ENCODE measurements at regions not wholly inside any gene's neighbourhood (a gene's known extent, or its start where the extent isn't known, plus 50 kb on each side); places are given as distances from the start of the nearest gene placed in this dataset.
"Not testable (repeated sequence)": the region's sequence is repeated elsewhere in the genome, so short reads cannot be mapped to it uniquely, and the experiment has no call there.

DNA sequence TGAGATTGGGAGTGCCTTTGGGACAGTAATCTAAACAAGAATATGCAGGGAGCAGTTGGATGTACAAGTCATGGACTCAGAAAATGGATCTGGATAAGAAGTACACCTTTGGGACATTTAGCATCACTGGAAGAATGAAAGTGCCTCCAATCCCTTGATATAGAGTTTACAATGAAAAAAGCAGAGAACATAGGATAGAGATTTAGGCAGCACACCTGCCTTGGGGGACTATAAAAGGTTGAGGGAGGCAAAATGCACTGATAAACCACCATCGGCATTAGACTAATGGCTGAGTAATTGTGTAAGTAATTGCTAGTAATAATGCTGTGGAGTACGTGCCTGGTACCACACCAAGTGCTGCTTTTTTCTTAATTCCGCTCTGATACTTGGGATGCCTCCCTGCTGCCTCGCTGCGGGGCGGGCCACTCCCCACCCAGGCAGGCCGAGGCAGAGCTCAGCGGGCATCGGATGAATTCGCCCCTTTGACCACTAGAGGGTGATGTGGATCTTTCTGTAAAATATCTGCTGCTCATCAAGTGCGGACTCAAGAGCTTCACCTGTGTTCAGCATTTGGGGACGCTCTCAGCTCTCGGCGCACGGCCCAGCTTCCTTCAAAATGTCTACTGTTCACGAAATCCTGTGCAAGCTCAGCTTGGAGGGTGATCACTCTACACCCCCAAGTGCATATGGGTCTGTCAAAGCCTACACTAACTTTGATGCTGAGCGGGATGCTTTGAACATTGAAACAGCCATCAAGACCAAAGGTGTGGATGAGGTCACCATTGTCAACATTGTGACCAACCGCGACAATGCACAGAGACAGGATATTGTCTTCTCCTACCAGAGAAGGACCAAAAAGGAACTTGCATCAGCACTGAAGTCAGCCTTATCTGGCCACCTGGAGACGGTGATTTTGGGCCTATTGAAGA is 99.9 kb downstream of the ANKRD18B start:
- Histone ChIP-seq H3K23me2 (ENCODE audit: insufficient read length, low read depth, low read length, poor library complexity, severe bottlenecking) (no peaks in the 10 kb centered on the region), H2BK20ac (ENCODE audit: low read depth, low read length, poor library complexity, severe bottlenecking) (no peak overlapping the region), H4K20me1 (ENCODE audit: control insufficient read depth, insufficient read depth, insufficient read length) (no peaks in the 10 kb centered on the region), H3K4me2 (ENCODE audit: insufficient read depth, insufficient read length, low read length) (no peak overlapping the region), H3K56ac (ENCODE audit: insufficient read length, low read depth, low read length) (no peak overlapping the region), H2AFZ (ENCODE audit: low read length) (no peak overlapping the region), H2BK120ac (ENCODE audit: low read depth, low read length, poor library complexity, severe bottlenecking) (no peak overlapping the region), H3K9ac (ENCODE audit: extremely low read depth, insufficient read length, low read length) (no peak overlapping the region), H3K9me3 (ENCODE audit: control insufficient read depth, low read depth, low read length) (no peaks in the 10 kb centered on the region), H3K27ac (ENCODE audit: insufficient read length, low read depth, low read length) (no peak overlapping the region), H4K8ac (replicated peaks; ENCODE audit: insufficient read length, low read depth, low read length) (no peak overlapping the region), H4K5ac (ENCODE audit: insufficient read length, low read depth, low read length) (no peak overlapping the region), H3K14ac (ENCODE audit: insufficient read depth, low read length) (no peak overlapping the region), H3K27me3 (ENCODE audit: insufficient read depth, low read length) (no peaks in the 10 kb centered on the region), H2BK12ac (ENCODE audit: insufficient read length, low read depth, low read length) (no peak overlapping the region), H4K91ac (ENCODE audit: insufficient read length, low read depth, low read length) (no peak overlapping the region), H3K23ac (ENCODE audit: insufficient read length, low read depth, low read length) (no peak overlapping the region), H3K79me2 (ENCODE audit: insufficient read depth, low read length) (no peaks in the 10 kb centered on the region), H3K18ac (ENCODE audit: insufficient read length, low read depth, low read length) (no peak overlapping the region), H2AK5ac (ENCODE audit: insufficient read length, low read length) (no peak overlapping the region), H3K4ac (ENCODE audit: low read depth, low read length) (no peak overlapping the region), H3T11ph (ENCODE audit: low read length) (no peak overlapping the region), H3K79me1 (ENCODE audit: insufficient read depth, low read depth, low read length, poor library complexity, severe bottlenecking) (no peaks in the 10 kb centered on the region), H3K4me1 (ENCODE audit: insufficient read depth, low read length) (no peaks in the 10 kb centered on the region), H2BK15ac (ENCODE audit: low read depth, low read length) (no peak overlapping the region), H2BK5ac (ENCODE audit: insufficient read length, low read length) (no peak overlapping the region)
- Mint-ChIP-seq H3K4me3 (no peak overlapping the region), H3K4me1 (peaks cover 0 to 2% of the 10 kb centered on the region in 2 experiments; a peak in 2 of 4 replicates), H3K27me3 (ENCODE audit: low read depth) (peaks cover 30% of the 10 kb centered on the region), H3K27ac (no peak overlapping the region), H3K9me3 (peaks cover 7 to 8% of the 10 kb centered on the region in 2 experiments; a peak in 4 of 5 replicates), H3K36me3 (ENCODE audit: insufficient read depth in 1 of 3, low read depth in 3 of 3) (no peaks in the 10 kb centered on the region)
- DNase-seq = peak; percentile 86
- TF ChIP-seq, protein P1, sequence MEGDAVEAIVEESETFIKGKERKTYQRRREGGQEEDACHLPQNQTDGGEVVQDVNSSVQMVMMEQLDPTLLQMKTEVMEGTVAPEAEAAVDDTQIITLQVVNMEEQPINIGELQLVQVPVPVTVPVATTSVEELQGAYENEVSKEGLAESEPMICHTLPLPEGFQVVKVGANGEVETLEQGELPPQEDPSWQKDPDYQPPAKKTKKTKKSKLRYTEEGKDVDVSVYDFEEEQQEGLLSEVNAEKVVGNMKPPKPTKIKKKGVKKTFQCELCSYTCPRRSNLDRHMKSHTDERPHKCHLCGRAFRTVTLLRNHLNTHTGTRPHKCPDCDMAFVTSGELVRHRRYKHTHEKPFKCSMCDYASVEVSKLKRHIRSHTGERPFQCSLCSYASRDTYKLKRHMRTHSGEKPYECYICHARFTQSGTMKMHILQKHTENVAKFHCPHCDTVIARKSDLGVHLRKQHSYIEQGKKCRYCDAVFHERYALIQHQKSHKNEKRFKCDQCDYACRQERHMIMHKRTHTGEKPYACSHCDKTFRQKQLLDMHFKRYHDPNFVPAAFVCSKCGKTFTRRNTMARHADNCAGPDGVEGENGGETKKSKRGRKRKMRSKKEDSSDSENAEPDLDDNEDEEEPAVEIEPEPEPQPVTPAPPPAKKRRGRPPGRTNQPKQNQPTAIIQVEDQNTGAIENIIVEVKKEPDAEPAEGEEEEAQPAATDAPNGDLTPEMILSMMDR (conservative IDR thresholded peaks at IDR 0.05) = peak; percentile 95
- no CpG with 5 or more reads among the region's 20 CpGs for WGBS (ENCODE audit: extremely low coverage, insufficient read length, low lambda C conversion rate)

DNA sequence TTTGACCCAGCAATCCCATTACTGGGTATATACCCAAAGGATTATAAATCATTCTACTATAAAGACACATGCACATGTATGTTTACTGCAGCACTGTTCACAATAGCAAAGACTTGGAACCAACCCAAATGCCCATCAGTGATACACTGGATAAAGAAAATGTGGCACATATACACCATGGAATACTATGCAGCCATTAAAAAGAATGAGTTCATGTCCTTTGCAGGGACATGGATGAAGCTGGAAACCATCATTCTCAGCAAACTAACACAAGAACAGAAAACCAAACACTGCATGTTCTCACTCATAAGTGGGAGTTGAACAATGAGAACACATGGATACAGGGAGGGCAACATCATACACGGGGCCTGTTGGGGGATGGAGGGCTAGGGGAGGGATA is 104.3 kb downstream of the ANKRD18B start:
- no CpG with 5 or more reads among the region's 1 CpG for WGBS (ENCODE audit: extremely low coverage, insufficient read length, low lambda C conversion rate)
- not testable (repeated sequence) for H4K8ac ChIP-seq (replicated peaks; ENCODE audit: insufficient read length, low read depth, low read length); H3K4me3 Mint-ChIP-seq; H4K5ac ChIP-seq (ENCODE audit: insufficient read length, low read depth, low read length); H3K36me3 Mint-ChIP-seq (ENCODE audit: insufficient read depth in 1 of 3, low read depth in 3 of 3); H2BK5ac ChIP-seq (ENCODE audit: insufficient read length, low read length); H2BK15ac ChIP-seq (ENCODE audit: low read depth, low read length); H3K27me3 ChIP-seq (ENCODE audit: insufficient read depth, low read length); H3K23me2 ChIP-seq (ENCODE audit: insufficient read length, low read depth, low read length, poor library complexity, severe bottlenecking); H3K56ac ChIP-seq (ENCODE audit: insufficient read length, low read depth, low read length); H2BK12ac ChIP-seq (ENCODE audit: insufficient read length, low read depth, low read length); H3K23ac ChIP-seq (ENCODE audit: insufficient read length, low read depth, low read length); H3K18ac ChIP-seq (ENCODE audit: insufficient read length, low read depth, low read length); H2AK5ac ChIP-seq (ENCODE audit: insufficient read length, low read length); H3K4me2 ChIP-seq (ENCODE audit: insufficient read depth, insufficient read length, low read length); H2AFZ ChIP-seq (ENCODE audit: low read length); H3K4me1 Mint-ChIP-seq; H2BK20ac ChIP-seq (ENCODE audit: low read depth, low read length, poor library complexity, severe bottlenecking); H4K20me1 ChIP-seq (ENCODE audit: control insufficient read depth, insufficient read depth, insufficient read length); H3K9ac ChIP-seq (ENCODE audit: extremely low read depth, insufficient read length, low read length); DNase-seq; H3K9me3 Mint-ChIP-seq; H3K9me3 ChIP-seq (ENCODE audit: control insufficient read depth, low read depth, low read length); H3K79me2 ChIP-seq (ENCODE audit: insufficient read depth, low read length); H3K27ac ChIP-seq (ENCODE audit: insufficient read length, low read depth, low read length); H3K14ac ChIP-seq (ENCODE audit: insufficient read depth, low read length); H3K4ac ChIP-seq (ENCODE audit: low read depth, low read length); H4K91ac ChIP-seq (ENCODE audit: insufficient read length, low read depth, low read length); H3K27ac Mint-ChIP-seq; H3K4me1 ChIP-seq (ENCODE audit: insufficient read depth, low read length); H3K79me1 ChIP-seq (ENCODE audit: insufficient read depth, low read depth, low read length, poor library complexity, severe bottlenecking); H3T11ph ChIP-seq (ENCODE audit: low read length); H2BK120ac ChIP-seq (ENCODE audit: low read depth, low read length, poor library complexity, severe bottlenecking)
- H3K27me3 Mint-ChIP-seq (ENCODE audit: low read depth) = peaks cover 24% of the 10 kb centered on the region
